GM12875 (cell line): ENCODE measurements at regions not wholly inside any gene's neighbourhood (a gene's known extent, or its start where the extent isn't known, plus 50 kb on each side); places are given as distances from the start of the nearest gene placed in this dataset.

ENCODE experiments used
- H3K4me3 ChIP-seq: one replicate; pipeline ENCODE4 v1.5.1; 2011; ENCODE audit warnings: low read depth, low read length, control low read depth
- CTCF ChIP-seq: IDR thresholded peaks from 2 replicates; pipeline ENCODE4 v1.5.1; 2011; ENCODE audit warnings: low read depth, mild to moderate bottlenecking, control low read depth, inconsistent platforms, low read length, moderate library complexity, borderline replicate concordance; ENCODE audit not compliant: insufficient read depth

DNA sequence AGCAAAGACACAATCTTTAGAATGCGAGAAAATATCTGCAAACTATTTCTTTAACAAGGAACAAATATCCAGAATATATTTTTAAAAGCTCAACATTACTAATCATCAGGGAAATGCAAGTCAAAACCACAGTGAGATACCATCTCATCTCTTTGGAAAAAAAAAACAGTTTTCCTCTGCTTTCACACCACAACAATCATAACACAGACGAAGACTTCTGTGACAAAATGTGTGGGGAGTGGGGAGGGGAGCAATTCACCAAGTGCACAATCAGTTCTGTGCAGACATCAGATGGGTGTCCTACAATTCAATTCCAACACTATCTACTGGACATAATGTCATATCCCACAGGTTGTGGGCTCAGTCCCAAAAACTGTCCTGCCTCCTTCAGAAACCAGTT, 293.2 kb upstream of the SLC7A11 start:
- H3K4me3 ChIP-seq: no peak overlapping the region
- no peak for TF ChIP-seq CTCF

DNA sequence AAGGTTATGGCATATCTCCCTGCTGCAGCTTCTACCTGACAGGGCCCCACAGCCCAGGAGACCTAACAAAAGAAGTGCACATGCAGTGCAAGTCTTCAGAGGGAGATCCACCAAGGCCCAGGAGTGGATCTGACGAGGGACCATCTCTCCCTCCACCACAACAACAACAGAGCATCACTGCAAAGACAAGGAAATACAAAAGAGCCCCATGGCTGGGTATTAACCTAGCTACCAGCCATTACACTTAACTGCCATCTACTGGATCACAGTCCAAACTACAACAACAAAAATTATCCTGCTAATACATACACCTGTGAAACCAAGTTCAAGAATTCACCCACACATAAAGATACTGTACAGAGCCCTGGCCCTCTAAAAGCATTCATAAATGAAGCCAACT, 280.2 kb upstream of the SLC7A11 start:
- peak; percentile 35; the same call in 1 of the 2 replicates for TF ChIP-seq CTCF
- no peak overlapping the region for H3K4me3 ChIP-seq

DNA sequence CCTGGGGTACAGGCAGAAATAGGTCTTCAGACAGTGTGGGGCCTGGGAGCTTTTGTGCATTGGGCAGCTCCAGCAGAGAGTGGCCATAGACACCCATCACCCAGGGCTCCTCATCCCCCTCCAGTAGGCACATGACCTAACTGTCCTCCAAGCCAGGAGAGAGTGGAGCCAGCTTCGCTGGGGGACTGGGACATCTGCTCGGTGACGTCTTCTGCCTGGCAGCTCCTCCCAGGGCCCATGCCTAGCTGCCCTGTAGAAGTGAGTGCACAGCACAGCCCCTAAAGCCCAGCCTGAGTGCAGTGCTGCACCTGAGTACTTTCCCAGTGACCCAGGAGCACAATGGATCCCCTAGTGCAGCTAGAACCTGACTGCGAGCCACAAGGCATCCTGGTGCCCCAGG, 279.7 kb upstream of the SLC7A11 start:
- no peak overlapping the region for H3K4me3 ChIP-seq
- TF ChIP-seq CTCF: no peak

DNA sequence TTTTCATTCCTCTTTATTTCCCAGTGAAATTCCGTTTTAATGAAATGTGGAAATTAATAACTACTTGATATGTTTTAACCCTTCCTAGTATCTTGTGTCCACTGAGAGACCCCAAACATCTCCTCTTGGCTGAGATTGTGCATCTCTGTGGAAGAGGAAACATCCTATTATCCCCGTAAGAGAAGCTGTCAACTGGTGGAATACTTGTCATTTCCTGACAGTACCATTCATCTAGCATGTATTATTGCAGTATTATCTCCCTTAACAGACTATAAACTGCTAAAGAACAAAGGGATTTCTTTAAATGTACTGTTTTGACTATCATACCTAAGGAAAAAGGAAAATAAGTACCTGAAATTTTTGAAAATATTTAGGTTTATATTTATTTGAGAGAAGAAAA, 277.3 kb upstream of the SLC7A11 start:
- H3K4me3 ChIP-seq: no peak overlapping the region
- no peak for TF ChIP-seq CTCF

DNA sequence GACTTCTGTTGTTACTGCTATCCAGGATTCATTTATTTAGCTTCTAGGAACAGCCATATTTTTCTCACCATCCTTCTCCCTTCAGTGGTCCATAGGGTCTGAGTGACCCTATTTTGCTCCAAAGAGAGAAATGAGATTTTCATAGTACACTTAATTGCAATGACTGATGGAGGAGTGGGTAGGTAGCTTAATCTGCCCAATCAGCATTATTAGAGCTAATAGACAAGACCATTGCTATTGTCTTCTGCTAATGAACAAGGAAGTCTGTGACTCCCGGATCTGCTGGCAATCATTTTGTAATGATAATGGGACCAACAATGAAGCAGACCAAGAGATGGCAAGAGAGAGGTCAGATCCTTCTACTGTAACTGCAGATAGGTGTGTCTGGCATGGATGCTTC, 271.4 kb upstream of the SLC7A11 start:
- no peak for TF ChIP-seq CTCF

DNA sequence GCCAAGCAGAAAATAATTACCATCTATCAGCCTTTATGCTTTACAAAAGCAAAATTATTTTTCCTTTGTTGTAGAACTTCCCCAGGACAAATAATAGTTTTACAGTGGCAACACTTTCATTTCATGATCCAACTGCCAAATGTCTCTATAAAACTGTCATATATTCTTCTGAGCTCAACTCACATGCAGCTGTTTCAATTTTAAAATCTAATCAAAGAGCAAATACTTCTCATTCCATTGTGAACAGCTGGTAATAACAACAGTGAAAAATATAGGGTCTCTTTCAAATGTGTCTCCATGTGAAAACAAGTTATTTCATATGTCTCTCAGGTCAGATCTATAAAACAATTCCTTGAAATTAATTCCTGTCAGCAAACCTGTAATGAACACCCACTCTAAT, 270.6 kb upstream of the SLC7A11 start:
- H3K4me3 ChIP-seq: no peak overlapping the region
- no peak for TF ChIP-seq CTCF

More for the DNA sequence above, 271.4 kb upstream of the SLC7A11 start:
- H3K4me3 ChIP-seq: no peak overlapping the region

- TF ChIP-seq CTCF: no peak
- no peak overlapping the region for H3K4me3 ChIP-seq
Measured at GRCh38 chr4:138510053-138510452, 267.9 kb upstream of the SLC7A11 start.
